ENCODE measurements at regions not wholly inside any gene's neighbourhood (a gene's known extent, or its start where the extent isn't known, plus 50 kb on each side); places are given as distances from the start of the nearest gene placed in this dataset.

DNA sequence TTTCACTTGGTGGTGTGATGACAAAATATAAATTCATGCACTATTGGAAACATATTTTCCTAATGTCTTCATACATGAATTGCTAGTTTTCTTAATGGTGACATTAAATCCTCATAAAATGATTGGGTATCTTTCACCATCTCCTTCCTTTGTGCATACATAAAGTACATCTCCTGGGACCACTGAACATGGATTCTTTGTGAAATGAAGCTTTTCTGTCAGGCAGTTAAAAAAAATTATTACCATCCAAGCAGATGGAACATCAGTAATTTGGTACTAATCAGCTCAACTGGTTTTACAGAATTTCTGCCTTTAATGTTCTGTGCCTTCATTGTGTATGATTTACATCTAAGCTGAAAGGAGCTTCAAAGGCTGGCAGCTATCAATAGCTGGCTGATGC lies 891.7 kb upstream of the SLC10A2 start:
- no peaks in the 10 kb centered on the region for H3K36me3 ChIP-seq
- no peak for TF ChIP-seq POLR2AphosphoS5 (IDR thresholded peaks at IDR 0.05)
- H3K27ac ChIP-seq: no peak overlapping the region
- no peak overlapping the region for H3K4me3 ChIP-seq
- no peaks in the 10 kb centered on the region for H3K27me3 ChIP-seq
- no peaks in the 10 kb centered on the region for H3K4me1 ChIP-seq
- no peak for ATAC-seq
- H3K9me3 ChIP-seq: no peaks in the 10 kb centered on the region

DNA sequence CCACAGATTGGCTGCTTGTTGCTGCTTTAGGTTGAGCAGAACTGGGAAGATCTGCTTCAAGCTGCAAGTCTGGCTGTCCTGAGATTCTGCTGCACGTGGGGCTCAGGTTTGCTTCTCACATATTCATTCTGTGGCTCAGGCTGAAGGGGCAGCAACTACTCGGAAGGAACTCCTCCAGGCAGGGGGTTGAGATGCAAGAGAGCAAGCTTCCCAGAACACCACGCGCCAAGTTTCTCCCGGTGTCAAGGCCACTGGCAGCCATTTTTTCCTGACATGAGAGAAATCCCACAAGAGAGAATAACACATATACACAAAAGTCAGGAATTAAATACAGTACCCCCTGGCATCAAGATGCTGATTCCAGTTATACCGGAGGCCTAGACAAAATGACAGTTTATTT lies 887.6 kb upstream of the SLC10A2 start:
- ATAC-seq: no peak
- Histone ChIP-seq H3K27me3 (no peaks in the 10 kb centered on the region), H3K36me3 (no peaks in the 10 kb centered on the region), H3K9me3 (no peaks in the 10 kb centered on the region), H3K4me3 (no peak overlapping the region), H3K27ac (no peak overlapping the region), H3K4me1 (no peaks in the 10 kb centered on the region)
- 100% methylated on average over 1 to 3 of the region's 6 CpGs for WGBS, 2 donors (ENCODE audit: low coverage in 1 of 2)
- TF ChIP-seq, protein P1, sequence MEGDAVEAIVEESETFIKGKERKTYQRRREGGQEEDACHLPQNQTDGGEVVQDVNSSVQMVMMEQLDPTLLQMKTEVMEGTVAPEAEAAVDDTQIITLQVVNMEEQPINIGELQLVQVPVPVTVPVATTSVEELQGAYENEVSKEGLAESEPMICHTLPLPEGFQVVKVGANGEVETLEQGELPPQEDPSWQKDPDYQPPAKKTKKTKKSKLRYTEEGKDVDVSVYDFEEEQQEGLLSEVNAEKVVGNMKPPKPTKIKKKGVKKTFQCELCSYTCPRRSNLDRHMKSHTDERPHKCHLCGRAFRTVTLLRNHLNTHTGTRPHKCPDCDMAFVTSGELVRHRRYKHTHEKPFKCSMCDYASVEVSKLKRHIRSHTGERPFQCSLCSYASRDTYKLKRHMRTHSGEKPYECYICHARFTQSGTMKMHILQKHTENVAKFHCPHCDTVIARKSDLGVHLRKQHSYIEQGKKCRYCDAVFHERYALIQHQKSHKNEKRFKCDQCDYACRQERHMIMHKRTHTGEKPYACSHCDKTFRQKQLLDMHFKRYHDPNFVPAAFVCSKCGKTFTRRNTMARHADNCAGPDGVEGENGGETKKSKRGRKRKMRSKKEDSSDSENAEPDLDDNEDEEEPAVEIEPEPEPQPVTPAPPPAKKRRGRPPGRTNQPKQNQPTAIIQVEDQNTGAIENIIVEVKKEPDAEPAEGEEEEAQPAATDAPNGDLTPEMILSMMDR (IDR thresholded peaks at IDR 0.05): no peak
- TF ChIP-seq POLR2A (IDR thresholded peaks at IDR 0.05): no peak
- no peak for TF ChIP-seq EP300 (IDR thresholded peaks at IDR 0.05)
- TF ChIP-seq POLR2AphosphoS5 (IDR thresholded peaks at IDR 0.05): no peak

DNA sequence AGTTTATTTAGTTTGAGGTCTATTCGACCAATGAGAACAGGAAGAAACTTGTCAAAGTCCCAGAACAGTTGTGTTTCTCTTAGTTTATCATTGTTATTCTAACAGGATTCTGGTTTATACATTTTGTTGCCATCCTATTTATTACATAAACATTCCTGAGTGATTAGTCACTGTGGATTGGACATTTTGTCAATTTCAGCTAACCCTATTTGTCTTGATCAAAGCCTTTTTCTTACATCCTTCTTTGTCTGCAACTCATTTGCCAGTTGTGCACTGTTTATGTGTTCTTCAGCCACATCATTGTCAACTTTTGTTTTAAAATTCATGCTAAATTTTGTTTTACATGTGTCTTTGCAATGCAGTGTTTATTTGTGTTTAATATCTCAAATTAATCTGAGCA lies 886.0 kb upstream of the SLC10A2 start:
- no peak overlapping the region for H3K4me3 ChIP-seq
- no peaks in the 10 kb centered on the region for H3K36me3 ChIP-seq
- no peak for ATAC-seq
- WGBS, 2 donors (ENCODE audit: low coverage in 1 of 2): 56 to 76% methylated on average over 1 of the region's 1 CpG
- H3K4me1 ChIP-seq: no peaks in the 10 kb centered on the region
- H3K9me3 ChIP-seq: no peaks in the 10 kb centered on the region
- TF ChIP-seq EP300 (IDR thresholded peaks at IDR 0.05) (no peak), POLR2AphosphoS5 (IDR thresholded peaks at IDR 0.05) (no peak), POLR2A (IDR thresholded peaks at IDR 0.05) (no peak)
- TF ChIP-seq, protein P1 (IDR thresholded peaks at IDR 0.05): no peak
- no peaks in the 10 kb centered on the region for H3K27me3 ChIP-seq
- no peak overlapping the region for H3K27ac ChIP-seq

DNA sequence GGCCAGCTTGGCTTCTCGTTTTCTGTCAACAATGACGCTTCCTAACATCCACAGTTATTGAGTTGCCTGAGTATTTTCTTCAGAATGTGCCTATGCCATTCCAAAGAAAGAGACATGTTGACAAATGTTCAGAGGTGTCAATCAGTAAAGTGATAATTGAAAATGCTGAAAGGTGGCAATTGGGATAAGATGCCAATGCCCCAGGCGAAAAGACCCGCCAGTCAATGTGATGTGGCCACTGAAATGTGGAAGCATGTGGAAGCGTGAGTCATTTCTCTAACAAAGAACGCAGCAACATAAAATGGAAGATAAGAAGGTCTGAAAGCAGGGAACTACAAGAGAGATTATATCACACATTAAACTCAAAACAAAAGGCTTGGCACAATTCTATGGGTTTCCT lies 882.2 kb upstream of the SLC10A2 start:
- no peak overlapping the region for H3K4me3 ChIP-seq
- WGBS, 2 donors (ENCODE audit: low coverage in 1 of 2): 93 to 97% methylated on average over 5 to 6 of the region's 6 CpGs

DNA sequence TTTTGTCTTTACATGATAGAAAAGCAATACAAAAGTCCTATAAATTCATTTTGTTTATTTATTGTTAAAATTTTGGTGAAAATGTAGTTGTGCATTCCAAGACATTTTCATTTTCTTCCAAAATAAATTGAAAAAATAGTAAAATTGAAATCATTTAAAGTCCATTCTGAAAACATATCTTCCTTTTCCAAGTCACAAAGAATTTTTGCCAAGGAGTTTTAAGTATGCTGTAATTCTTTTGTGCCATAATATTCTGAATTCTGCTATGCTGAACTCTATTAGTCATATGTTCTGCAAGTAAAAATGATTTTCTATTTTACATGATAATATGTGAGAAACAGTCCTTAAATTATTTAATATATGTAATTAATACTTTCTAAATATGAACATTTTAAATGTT lies 879.6 kb upstream of the SLC10A2 start:
- Histone ChIP-seq H3K27me3 (no peaks in the 10 kb centered on the region), H3K36me3 (no peaks in the 10 kb centered on the region), H3K27ac (no peak overlapping the region), H3K9me3 (no peaks in the 10 kb centered on the region), H3K4me3 (no peak overlapping the region), H3K4me1 (no peaks in the 10 kb centered on the region)
- no peak for ATAC-seq
- TF ChIP-seq, protein P1 (IDR thresholded peaks at IDR 0.05): no peak
- TF ChIP-seq EP300 (IDR thresholded peaks at IDR 0.05) (no peak), POLR2A (IDR thresholded peaks at IDR 0.05) (no peak), POLR2AphosphoS5 (IDR thresholded peaks at IDR 0.05) (no peak)

More for the DNA sequence above, 882.2 kb upstream of the SLC10A2 start:
- Histone ChIP-seq H3K27me3 (no peaks in the 10 kb centered on the region), H3K27ac (no peak overlapping the region), H3K4me1 (no peaks in the 10 kb centered on the region), H3K36me3 (no peaks in the 10 kb centered on the region), H3K9me3 (no peaks in the 10 kb centered on the region)
- TF ChIP-seq POLR2AphosphoS5 (IDR thresholded peaks at IDR 0.05) (no peak), EP300 (IDR thresholded peaks at IDR 0.05) (no peak), POLR2A (IDR thresholded peaks at IDR 0.05) (no peak)
- TF ChIP-seq, protein P1 (IDR thresholded peaks at IDR 0.05): no peak
- ATAC-seq: no peak

Measured in gastroesophageal sphincter (tissue), 4 donors.